GM19043 (cell line): ENCODE measurements at regions not wholly inside any gene's neighbourhood (a gene's known extent, or its start where the extent isn't known, plus 50 kb on each side); places are given as distances from the start of the nearest gene placed in this dataset.

ENCODE experiments used
- ATAC-seq: cut with Tn5 transposase; IDR thresholded peaks from one replicate; pipeline ENCODE4 v1.9.1; 2021; ENCODE audit warnings: low read depth; ENCODE audit not compliant: unreplicated experiment

DNA sequence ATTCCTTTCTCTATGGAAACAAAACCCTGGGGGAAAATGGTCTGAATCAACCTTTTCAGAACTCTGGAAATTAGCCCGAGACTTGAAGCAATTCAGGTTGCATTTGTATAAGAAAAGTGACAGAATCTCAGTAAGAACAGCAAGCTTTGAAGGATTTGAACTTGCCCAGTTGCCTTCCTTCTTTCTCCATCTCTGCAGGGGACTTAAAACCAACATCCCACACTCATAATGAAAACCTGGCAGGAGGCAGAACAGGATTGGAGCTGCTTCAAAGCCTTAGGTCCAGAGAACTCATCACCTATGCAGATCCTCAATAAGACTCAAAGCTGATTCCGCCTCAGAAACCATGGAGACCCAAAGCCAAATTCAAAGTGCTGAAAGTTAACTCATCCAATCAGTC is 790.5 kb upstream of the ID2 start:
- no peak for ATAC-seq

DNA sequence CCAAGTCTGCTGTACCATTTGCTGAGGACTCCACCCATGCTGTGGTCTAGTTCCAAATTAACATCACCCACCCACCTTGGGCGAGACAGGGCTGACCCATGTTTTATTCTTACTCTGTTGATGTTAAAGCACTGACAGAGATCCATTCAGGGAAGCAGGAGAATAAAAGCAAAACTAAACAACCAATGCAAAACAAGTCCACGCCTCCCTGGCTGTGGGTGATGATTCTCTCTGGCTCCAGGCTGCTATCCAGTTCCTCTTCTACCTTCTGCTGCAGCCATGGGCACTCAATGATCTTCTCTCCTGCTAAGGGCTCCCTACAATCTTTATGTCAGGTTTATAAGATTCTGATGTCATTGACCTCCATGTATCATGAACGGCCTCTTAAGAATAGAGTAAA is 786.6 kb upstream of the ID2 start:
- ATAC-seq: no peak

GRCh38 chr2:7896940-7897487 is 784.8 kb upstream of the ID2 start:
- ATAC-seq: no peak

- ATAC-seq: no peak
These were observed 782.6 kb upstream of the ID2 start for GRCh38 chr2:7899241-7899640.

GRCh38 chr2:7899923-7900322 is 781.9 kb upstream of the ID2 start:
- no peak for ATAC-seq

- no peak for ATAC-seq
These were observed 781.3 kb upstream of the ID2 start for GRCh38 chr2:7900593-7900992.

GRCh38 chr2:7902251-7902765 is 779.5 kb upstream of the ID2 start:
- no peak for ATAC-seq

- no peak for ATAC-seq
These were observed 777.5 kb upstream of the ID2 start for GRCh38 chr2:7904319-7904718.

- ATAC-seq: no peak
These were observed 776.1 kb upstream of the ID2 start for GRCh38 chr2:7905756-7906155.

DNA sequence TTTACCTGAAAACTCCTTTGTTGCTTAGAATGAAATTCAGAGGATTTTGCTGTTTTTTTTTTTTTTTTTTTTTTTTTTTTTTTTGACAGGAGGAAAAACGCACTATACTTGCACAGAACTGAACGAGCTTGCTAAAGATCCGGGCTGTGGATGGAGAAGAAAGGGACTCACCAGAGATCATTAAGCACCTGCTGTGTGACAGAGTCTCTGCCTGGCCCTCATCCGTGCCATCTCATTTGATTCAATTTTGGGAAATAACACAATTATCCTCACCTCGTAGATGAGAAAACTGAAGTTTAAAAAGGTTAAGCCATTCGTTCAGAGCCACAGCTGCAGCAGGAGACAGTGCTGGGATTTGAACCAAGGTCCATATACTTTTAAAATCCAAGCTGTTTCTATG is 775.4 kb upstream of the ID2 start:
- no peak for ATAC-seq

GRCh38 chr2:7907041-7907440 is 774.8 kb upstream of the ID2 start:
- ATAC-seq: no peak

- ATAC-seq: no peak
These were observed 771.1 kb upstream of the ID2 start for GRCh38 chr2:7910752-7911151.

- ATAC-seq: no peak
These were observed 770.7 kb upstream of the ID2 start for GRCh38 chr2:7911196-7911595.

DNA sequence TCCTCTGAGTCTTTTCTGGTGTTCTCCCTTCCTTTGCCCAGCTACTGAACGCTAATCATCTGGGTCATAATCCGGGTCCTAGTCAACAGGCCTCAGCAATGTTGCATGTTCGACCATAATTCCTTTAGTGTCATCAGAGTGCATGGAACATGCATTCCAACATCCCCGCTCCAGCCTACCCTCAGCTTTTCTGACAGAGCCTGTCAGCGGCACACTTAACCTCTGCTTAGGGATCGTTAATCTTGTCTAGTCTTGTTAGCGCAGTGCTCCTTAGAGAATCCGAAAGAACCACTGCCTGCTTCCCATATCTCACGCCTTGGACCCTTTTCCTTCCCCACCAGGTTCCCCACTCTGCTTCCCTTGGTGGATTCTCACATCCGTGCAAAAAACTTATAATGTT is 767.9 kb upstream of the ID2 start:
- no peak for ATAC-seq

- ATAC-seq: no peak
These were observed 766.4 kb upstream of the ID2 start for GRCh38 chr2:7915302-7916091.

DNA sequence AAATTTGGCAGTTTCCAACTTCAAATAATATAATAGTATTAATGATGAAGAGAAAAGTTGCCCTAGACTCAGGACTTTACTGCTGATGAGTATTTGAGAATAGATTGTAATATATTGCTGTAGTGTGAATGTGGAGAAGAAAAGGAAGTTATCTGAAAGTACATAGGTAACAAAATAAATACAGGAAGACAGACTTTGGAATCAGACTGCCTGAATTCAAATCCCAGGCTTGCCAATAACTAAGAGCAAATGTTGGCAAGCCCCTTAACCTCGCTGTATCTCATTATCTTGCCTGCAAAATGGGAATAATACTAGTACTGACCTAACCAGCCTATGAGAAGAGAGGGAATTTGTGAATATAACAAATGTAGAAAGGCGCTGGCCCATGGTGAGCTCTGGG is 765.2 kb upstream of the ID2 start:
- ATAC-seq: no peak

DNA sequence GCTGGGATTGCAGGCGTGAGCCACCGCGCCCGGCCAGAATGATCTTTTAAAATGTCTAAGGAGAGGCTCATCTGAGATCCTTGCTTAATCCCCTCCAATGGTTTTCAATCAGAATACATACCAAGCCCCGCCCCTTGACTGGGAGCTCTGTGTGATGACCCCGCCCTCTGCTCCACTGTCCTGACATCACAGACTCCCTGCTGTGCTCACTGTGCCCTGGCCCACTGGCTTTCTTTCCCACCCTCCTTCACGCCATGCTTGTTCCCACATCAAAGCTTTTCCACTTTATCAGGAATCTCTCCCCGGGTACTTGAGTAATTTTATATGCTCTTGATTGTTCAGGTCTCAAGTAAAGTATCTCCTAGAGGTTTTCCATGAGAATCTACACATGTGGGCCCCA is 762.3 kb upstream of the ID2 start:
- ATAC-seq: no peak

- ATAC-seq: no peak
These were observed 757.7 kb upstream of the ID2 start for GRCh38 chr2:7924023-7924762.

- ATAC-seq: no peak
These were observed 756.4 kb upstream of the ID2 start for GRCh38 chr2:7925506-7925905.

GRCh38 chr2:7927691-7928090 is 754.2 kb upstream of the ID2 start:
- no peak for ATAC-seq

GRCh38 chr2:7929281-7929680 is 752.6 kb upstream of the ID2 start:
- ATAC-seq: no peak
